ENCODE measurements at regions not wholly inside any gene's neighbourhood (a gene's known extent, or its start where the extent isn't known, plus 50 kb on each side); places are given as distances from the start of the nearest gene placed in this dataset.

GRCh38 chr16:25367773-25368524, 110.3 kb upstream of the ZKSCAN2 start:
- ChIA-PET POLR2A (no interaction called here), CTCF (no interaction called here)
- Histone ChIP-seq H3K9ac (no peak overlapping the region), H3K4me3 (ENCODE audit: low read depth in 2 of 2, low read length in 1 of 2) (no peak overlapping the region), H2AFZ (ENCODE audit: low read depth) (no peak overlapping the region), H3K27ac (ENCODE audit: low read depth in 2 of 2, low read length in 1 of 2) (no peak overlapping the region), H3K9me3 (no peaks in the 10 kb centered on the region), H3K9me2 (no peaks in the 10 kb centered on the region), H4K20me1 (ENCODE audit: insufficient read depth) (no peaks in the 10 kb centered on the region), H3F3A (replicated peaks; ENCODE audit: insufficient read depth) (no peaks in the 10 kb centered on the region), H3K27me3 (ENCODE audit: insufficient read depth) (no peaks in the 10 kb centered on the region), H3K36me3 (replicated peaks in 1 of 2; ENCODE audit: control insufficient read depth in 1 of 2, insufficient read depth in 2 of 2, low read length in 1 of 2) (no peaks in the 10 kb centered on the region), H3K79me2 (ENCODE audit: insufficient read depth) (no peaks in the 10 kb centered on the region), H3K4me1 (ENCODE audit: control insufficient read depth in 1 of 2, insufficient read depth in 2 of 2, low read depth in 1 of 2, low read length in 1 of 2) (no peaks in the 10 kb centered on the region), H3K4me2 (no peak overlapping the region)
- TF ChIP-seq RFX5 (IDR thresholded peaks at IDR 0.05; ENCODE audit: low read length), result no peak
- no peak for TF ChIP-seq TAF1 (IDR thresholded peaks at IDR 0.05; ENCODE audit: borderline replicate concordance, low read depth, low read length)
- no peak for TF ChIP-seq YY1 (IDR thresholded peaks at IDR 0.05; ENCODE audit: low read depth)
- no peak for TF ChIP-seq USF1 (IDR thresholded peaks at IDR 0.05; ENCODE audit: borderline replicate concordance, low read depth)
- no peak for TF ChIP-seq MEF2A (IDR thresholded peaks at IDR 0.05; ENCODE audit: borderline replicate concordance, low read depth)
- TF ChIP-seq JUND (IDR thresholded peaks at IDR 0.05), result no peak
- TF ChIP-seq SIN3A (IDR thresholded peaks at IDR 0.05; ENCODE audit: borderline replicate concordance, low read depth, low read length), result no peak
- no peak for TF ChIP-seq RAD21 (IDR thresholded peaks at IDR 0.05; ENCODE audit: low read length)
- no peak for TF ChIP-seq MAX (IDR thresholded peaks at IDR 0.05; ENCODE audit: low read depth)
- TF ChIP-seq ZBTB33 (IDR thresholded peaks at IDR 0.05; ENCODE audit: borderline replicate concordance, low read depth), result no peak
- no peak for TF ChIP-seq CTCF (IDR thresholded peaks at IDR 0.05)
- no peak for TF ChIP-seq CHD2 (IDR thresholded peaks at IDR 0.05; ENCODE audit: low read length, partially characterized antibody)
- no peak for TF ChIP-seq USF2 (IDR thresholded peaks at IDR 0.05; ENCODE audit: borderline replicate concordance, low read depth, low read length)
- TF ChIP-seq GATA2 (CRISPR knock-in tag; IDR thresholded peaks at IDR 0.05), result no peak
- no peak for DNase-seq
- WGBS (ENCODE audit: low lambda C conversion rate), result 18% methylated on average over 8 of the region's 8 CpGs

Data from SK-N-SH (cell line).